ENCODE measurements at regions not wholly inside any gene's neighbourhood (a gene's known extent, or its start where the extent isn't known, plus 50 kb on each side); places are given as distances from the start of the nearest gene placed in this dataset.
A peak's percentile ranks its signal among the peaks of the same experiment; 100 is the strongest.

DNA sequence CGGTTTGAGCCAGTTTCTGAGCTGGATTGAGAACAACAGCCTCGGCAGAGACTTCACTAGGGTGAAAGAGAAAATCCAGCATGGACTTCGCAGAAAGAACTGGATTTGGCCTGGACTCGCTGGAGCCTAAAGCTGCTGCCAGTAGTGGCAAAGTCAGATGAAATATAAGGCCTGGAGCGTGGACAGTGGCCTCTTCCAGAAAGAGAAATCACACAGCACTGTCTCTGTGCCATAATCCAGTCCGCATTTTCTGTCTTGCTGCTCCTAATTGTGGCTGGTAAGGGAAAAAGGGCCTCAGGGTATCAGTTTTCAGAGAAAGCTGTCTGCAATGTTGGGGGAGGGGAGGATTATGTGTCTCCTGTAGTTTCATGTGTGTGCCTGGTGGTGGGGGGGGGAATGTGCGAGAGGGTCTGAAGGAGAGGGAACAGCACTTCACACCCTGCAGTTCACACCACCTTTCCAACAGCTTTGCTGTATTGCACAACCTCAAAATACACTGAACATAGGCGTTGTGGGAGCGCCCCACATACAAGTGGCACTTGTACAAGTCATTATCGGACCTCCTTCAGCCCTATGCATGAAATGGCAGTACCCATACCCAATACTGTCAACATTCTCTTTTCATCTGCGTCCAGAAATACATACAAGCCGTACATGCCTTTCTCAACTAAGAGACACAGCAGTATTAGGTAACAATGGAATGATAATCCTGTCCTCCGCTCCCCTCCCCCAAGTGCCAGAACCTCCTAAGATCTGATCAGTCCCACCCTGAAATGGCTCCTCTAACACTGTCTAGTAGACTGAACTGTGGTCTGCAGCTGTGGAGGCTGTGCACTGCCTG lies 107.5 kb upstream of the ATF7IP start (continued):
- TF ChIP-seq ZNF18 (CRISPR knock-in tag; IDR thresholded peaks at IDR 0.05; ENCODE audit: insufficient replicate concordance) (peak; percentile 100), ZNF292 (CRISPR knock-in tag; IDR thresholded peaks at IDR 0.05; ENCODE audit: borderline replicate concordance, low read depth) (peak; percentile 63; the same call in 1 of the 2 replicates), ZNF841 (CRISPR knock-in tag; IDR thresholded peaks at IDR 0.05; ENCODE audit: borderline replicate concordance) (no peak), KAT2B (IDR thresholded peaks at IDR 0.05; ENCODE audit: borderline replicate concordance, low read depth, low read length) (no peak), SALL1 (CRISPR knock-in tag; IDR thresholded peaks at IDR 0.05) (peak; percentile 85), ZIK1 (CRISPR knock-in tag; IDR thresholded peaks at IDR 0.05; ENCODE audit: borderline replicate concordance, low read depth) (no peak), ZNF383 (CRISPR knock-in tag; IDR thresholded peaks at IDR 0.05; ENCODE audit: borderline replicate concordance) (no peak), HOXA5 (CRISPR knock-in tag; IDR thresholded peaks at IDR 0.05) (peak; percentile 55; the same call in 1 of the 2 replicates), GABPA (IDR thresholded peaks at IDR 0.05; ENCODE audit: low read depth, low read length) (no peak), GABPA (CRISPR knock-in tag; IDR thresholded peaks at IDR 0.05; ENCODE audit: low read depth) (peak; percentile 45; the same call in 1 of the 2 replicates), ZNF24 (IDR thresholded peaks at IDR 0.05) (0 out of 2 replicates have a peak, but pooled peaks have one; percentile 27), POLR2G (IDR thresholded peaks at IDR 0.05; ENCODE audit: low read depth, low read length) (peak; percentile 62; the same call in 1 of the 2 replicates), ZNF280B (CRISPR knock-in tag; IDR thresholded peaks at IDR 0.05; ENCODE audit: borderline replicate concordance) (no peak), ATF2 (CRISPR knock-in tag; IDR thresholded peaks at IDR 0.05) (peak; percentile 83), ASH2L (IDR thresholded peaks at IDR 0.05; ENCODE audit: insufficient read length, low read depth, low read length) (peak; percentile 71), ZSCAN25 (CRISPR knock-in tag; IDR thresholded peaks at IDR 0.05) (no peak), XBP1 (CRISPR knock-in tag; IDR thresholded peaks at IDR 0.05) (no peak), ONECUT2 (CRISPR knock-in tag; IDR thresholded peaks at IDR 0.05) (no peak), KLF9 (CRISPR knock-in tag; IDR thresholded peaks at IDR 0.05; ENCODE audit: low read depth) (peak; percentile 76; the same call in 1 of the 2 replicates), SNRNP70 (IDR thresholded peaks at IDR 0.05; ENCODE audit: low read depth, low read length) (no peak), ARHGAP35 (CRISPR knock-in tag; IDR thresholded peaks at IDR 0.05; ENCODE audit: borderline replicate concordance) (no peak), ZBTB7A (CRISPR knock-in tag; IDR thresholded peaks at IDR 0.05) (no peak)
- TF ChIP-seq, protein P1, sequence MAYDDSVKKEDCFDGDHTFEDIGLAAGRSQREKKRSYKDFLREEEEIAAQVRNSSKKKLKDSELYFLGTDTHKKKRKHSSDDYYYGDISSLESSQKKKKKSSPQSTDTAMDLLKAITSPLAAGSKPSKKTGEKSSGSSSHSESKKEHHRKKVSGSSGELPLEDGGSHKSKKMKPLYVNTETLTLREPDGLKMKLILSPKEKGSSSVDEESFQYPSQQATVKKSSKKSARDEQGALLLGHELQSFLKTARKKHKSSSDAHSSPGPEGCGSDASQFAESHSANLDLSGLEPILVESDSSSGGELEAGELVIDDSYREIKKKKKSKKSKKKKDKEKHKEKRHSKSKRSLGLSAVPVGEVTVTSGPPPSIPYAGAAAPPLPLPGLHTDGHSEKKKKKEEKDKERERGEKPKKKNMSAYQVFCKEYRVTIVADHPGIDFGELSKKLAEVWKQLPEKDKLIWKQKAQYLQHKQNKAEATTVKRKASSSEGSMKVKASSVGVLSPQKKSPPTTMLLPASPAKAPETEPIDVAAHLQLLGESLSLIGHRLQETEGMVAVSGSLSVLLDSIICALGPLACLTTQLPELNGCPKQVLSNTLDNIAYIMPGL (CRISPR knock-in tag; IDR thresholded peaks at IDR 0.05; ENCODE audit: borderline replicate concordance in 1 of 2, low read depth in 1 of 2): peak; percentile 34 to 66; a peak in 2 of 4 replicates

Measured in HepG2 (cell line).